Lung (tissue), 11 donors: ENCODE measurements at regions not wholly inside any gene's neighbourhood (a gene's known extent, or its start where the extent isn't known, plus 50 kb on each side); places are given as distances from the start of the nearest gene placed in this dataset.
"Not testable (repeated sequence)": the region's sequence is repeated elsewhere in the genome, so short reads cannot be mapped to it uniquely, and the experiment has no call there.

Experiments used
- ATAC-seq: fragments of 200-7000 bp; cut with Tn5 transposase; one replicate; pipeline ENCODE4 v1.9.1; 2020; ENCODE audit warnings: moderate number of reproducible peaks; ENCODE audit not compliant: insufficient read depth, low FRiP score
- DNase-seq, 3 donors: peaks; one replicate each; pipeline ENCODE4 v3.0.0-alpha.2; 2013 to 2017
- H3K27ac ChIP-seq, 2 donors: one replicate each; pipeline ENCODE4 v1.5.1; 2013; ENCODE audit warnings: mild to moderate bottlenecking in 2 of 2, moderate library complexity in 2 of 2, control low read depth in 1 of 2, inconsistent platforms in 1 of 2, low read depth in 1 of 2, low read length in 1 of 2
- H3K27me3 ChIP-seq, 3 donors: one replicate each; pipeline ENCODE4 v1.5.1; 2013; ENCODE audit warnings: low read length in 2 of 3; ENCODE audit not compliant: control insufficient read depth in 3 of 3, insufficient read depth in 3 of 3
- H3K36me3 ChIP-seq, 4 donors: one replicate each; pipeline ENCODE4 v1.5.1; 2013; ENCODE audit warnings: low read length in 4 of 4, mild to moderate bottlenecking in 1 of 4, moderate library complexity in 1 of 4; ENCODE audit not compliant: control insufficient read depth in 4 of 4, insufficient read depth in 4 of 4
- H3K4me1 ChIP-seq, 5 donors: one replicate each; pipeline ENCODE4 v1.5.1; 2013; ENCODE audit warnings: low read length in 5 of 5, mild to moderate bottlenecking in 2 of 5, moderate library complexity in 1 of 5; ENCODE audit not compliant: control insufficient read depth in 5 of 5, insufficient read depth in 5 of 5
- H3K4me3 ChIP-seq: one replicate; pipeline ENCODE4 v1.5.1; 2013; ENCODE audit warnings: mild to moderate bottlenecking, control low read depth, moderate library complexity
- H3K9ac ChIP-seq, 2 donors: one replicate each; pipeline ENCODE4 v1.5.1; 2013; ENCODE audit warnings: low read length in 2 of 2, control low read depth in 1 of 2; ENCODE audit not compliant: insufficient read depth in 1 of 2
- H3K9me3 ChIP-seq, 4 donors: one replicate each; pipeline ENCODE4 v1.5.1; 2013; ENCODE audit warnings: low read length in 3 of 4, mild to moderate bottlenecking in 1 of 4, moderate library complexity in 1 of 4; ENCODE audit not compliant: control insufficient read depth in 4 of 4, insufficient read depth in 3 of 4
- WGBS, 2 donors: extraction: QIAGEN DNeasy Blood & Tissue Kit; methylation state at CpG; one replicate each; pipeline ENCODE4 v1.1.7; 2013; 5-methylcytosine and 5-hydroxymethylcytosine counted together
- TF ChIP-seq, protein P1 (sequence below): IDR thresholded peaks from 2 replicates; pipeline ENCODE4 v1.5.1; 2012; ENCODE audit warnings: mild to moderate bottlenecking; ENCODE audit errors: control extremely low read depth, extremely low read depth
- donor health status: control.
- donor health status: control.
- donor health status: Bipolar disorder and iron deficiency.
- donor health status: healthy.
- donor health status: DM: yes; HTN: yes; CAD: no.

GRCh38 chr4:81335122-81335912 is 120.3 kb upstream of the PRKG2 start:
- H3K27ac ChIP-seq = no peak overlapping the region
- H3K4me3 ChIP-seq = no peak overlapping the region
- no peaks in the 10 kb centered on the region for H3K27me3 ChIP-seq
- peaks cover 0 to 2% (median 0%) of the 10 kb centered on the region in 5 donors for H3K4me1 ChIP-seq
- no peak for DNase-seq
- ATAC-seq = no peak
- 72 to 87% methylated on average over 5 of the region's 5 CpGs for WGBS, 2 donors
- H3K9ac ChIP-seq = no peak overlapping the region
- no peaks in the 10 kb centered on the region for H3K9me3 ChIP-seq
- no peaks in the 10 kb centered on the region for H3K36me3 ChIP-seq
- TF ChIP-seq, protein P1, sequence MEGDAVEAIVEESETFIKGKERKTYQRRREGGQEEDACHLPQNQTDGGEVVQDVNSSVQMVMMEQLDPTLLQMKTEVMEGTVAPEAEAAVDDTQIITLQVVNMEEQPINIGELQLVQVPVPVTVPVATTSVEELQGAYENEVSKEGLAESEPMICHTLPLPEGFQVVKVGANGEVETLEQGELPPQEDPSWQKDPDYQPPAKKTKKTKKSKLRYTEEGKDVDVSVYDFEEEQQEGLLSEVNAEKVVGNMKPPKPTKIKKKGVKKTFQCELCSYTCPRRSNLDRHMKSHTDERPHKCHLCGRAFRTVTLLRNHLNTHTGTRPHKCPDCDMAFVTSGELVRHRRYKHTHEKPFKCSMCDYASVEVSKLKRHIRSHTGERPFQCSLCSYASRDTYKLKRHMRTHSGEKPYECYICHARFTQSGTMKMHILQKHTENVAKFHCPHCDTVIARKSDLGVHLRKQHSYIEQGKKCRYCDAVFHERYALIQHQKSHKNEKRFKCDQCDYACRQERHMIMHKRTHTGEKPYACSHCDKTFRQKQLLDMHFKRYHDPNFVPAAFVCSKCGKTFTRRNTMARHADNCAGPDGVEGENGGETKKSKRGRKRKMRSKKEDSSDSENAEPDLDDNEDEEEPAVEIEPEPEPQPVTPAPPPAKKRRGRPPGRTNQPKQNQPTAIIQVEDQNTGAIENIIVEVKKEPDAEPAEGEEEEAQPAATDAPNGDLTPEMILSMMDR = no peak

GRCh38 chr4:81330018-81330417 is 115.0 kb upstream of the PRKG2 start:
- Histone ChIP-seq H3K27ac (no peak overlapping the region), H3K27me3 (no peaks in the 10 kb centered on the region), H3K36me3 (no peaks in the 10 kb centered on the region), H3K9me3 (peaks cover 0 to 2% (median 0%) of the 10 kb centered on the region in 4 donors), H3K4me3 (no peak overlapping the region), H3K4me1 (peaks cover 0 to 2% (median 0%) of the 10 kb centered on the region in 5 donors), H3K9ac (no peak overlapping the region)
- 0 to 94% methylated on average over 1 of the region's 1 CpG for WGBS, 2 donors
- ATAC-seq (no peak), DNase-seq (no peak)
- TF ChIP-seq, protein P1 = no peak

DNA sequence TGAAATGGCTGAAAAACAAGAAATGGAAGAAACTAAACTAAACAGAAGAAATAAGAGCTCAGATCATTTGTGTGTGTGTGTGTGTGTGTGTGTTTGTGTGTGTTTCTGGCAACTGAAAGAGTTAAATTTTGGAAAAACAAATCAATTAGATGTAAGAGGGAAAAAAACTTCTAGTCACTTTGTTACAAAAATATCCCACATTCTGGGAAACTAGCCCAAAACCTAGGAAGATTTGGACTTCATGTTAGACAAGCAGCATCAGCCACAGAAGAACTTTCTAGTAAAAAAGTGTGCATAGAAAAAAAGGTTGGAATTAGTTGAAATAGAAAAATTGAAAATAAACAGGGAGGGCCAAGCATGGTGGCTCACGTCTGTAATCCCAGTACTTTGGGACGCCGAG is 111.6 kb upstream of the PRKG2 start:
- 91 to 92% methylated on average over 3 of the region's 3 CpGs for WGBS, 2 donors
- TF ChIP-seq, protein P1 = no peak

DNA sequence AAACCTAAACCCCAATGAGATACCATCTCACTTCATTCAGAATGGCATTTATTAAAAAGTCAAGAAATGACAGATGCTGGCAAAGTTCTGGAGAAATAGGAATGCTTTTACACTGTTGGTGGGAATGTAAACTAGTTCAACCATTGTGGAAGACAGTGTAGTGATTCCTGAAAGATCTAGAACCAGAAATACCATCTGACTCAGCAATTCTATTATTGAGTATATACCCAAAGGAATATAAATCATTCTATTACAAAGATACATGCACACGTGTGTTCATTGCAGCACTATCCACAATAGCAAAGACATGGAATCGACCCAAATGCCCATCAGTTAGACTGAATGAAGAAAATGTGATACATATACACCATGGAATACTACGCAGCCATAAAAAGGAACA is 109.6 kb upstream of the PRKG2 start:
- not testable (repeated sequence) for H3K4me3 ChIP-seq, ATAC-seq, H3K36me3 ChIP-seq, H3K4me1 ChIP-seq, H3K27me3 ChIP-seq, H3K9me3 ChIP-seq, DNase-seq, H3K9ac ChIP-seq, H3K27ac ChIP-seq
- WGBS, 2 donors = 89 to 90% methylated on average over 3 of the region's 3 CpGs

More for the DNA sequence above, 111.6 kb upstream of the PRKG2 start:
- Histone ChIP-seq H3K27me3 (no peaks in the 10 kb centered on the region), H3K36me3 (no peaks in the 10 kb centered on the region), H3K4me1 (no peaks in the 10 kb centered on the region), H3K9me3 (peaks cover 0 to 2% (median 0%) of the 10 kb centered on the region in 4 donors), H3K27ac (no peak overlapping the region), H3K4me3 (no peak overlapping the region), H3K9ac (no peak overlapping the region)
- ATAC-seq (no peak), DNase-seq (peak in 1 of 3 donors; percentile 29)
